Thoracic aorta (tissue), 2 donors: ENCODE measurements at regions not wholly inside any gene's neighbourhood (a gene's known extent, or its start where the extent isn't known, plus 50 kb on each side); places are given as distances from the start of the nearest gene placed in this dataset.

Experiments
- ATAC-seq: fragments of 150-250 bp; one replicate; pipeline ENCODE4 v1.8.0; 2017; ENCODE audit warnings: low read depth; ENCODE audit not compliant: insufficient number of reproducible peaks, low FRiP score
- DNase-seq: peaks from one replicate; pipeline ENCODE4 v3.0.0-alpha.2; 2020; ENCODE audit warnings: low spot score
- H3K27ac ChIP-seq, 2 donors: fragments of 200-600 bp; sonication (generic); 1 replicate in 1 of 2; 2 replicates in 1 of 2; pipeline ENCODE4 v1.5.1; 2016; ENCODE audit warnings: mild to moderate bottlenecking in 2 of 2, moderate library complexity in 2 of 2
- H3K27me3 ChIP-seq: fragments of 200-600 bp; sonication (generic); replicated peaks from 2 replicates; pipeline ENCODE4 v1.6.0; 2016; ENCODE audit warnings: mild to moderate bottlenecking; ENCODE audit not compliant: insufficient read depth
- H3K36me3 ChIP-seq: fragments of 200-600 bp; sonication (generic); one replicate; pipeline ENCODE4 v1.5.1; 2016
- H3K4me1 ChIP-seq, 2 donors: fragments of 200-600 bp; sonication (generic); 1 replicate in 1 of 2; 2 replicates in 1 of 2; pipeline versions ENCODE4 v1.5.1 to v1.6.0; 2016; ENCODE audit warnings: low read depth in 2 of 2, mild to moderate bottlenecking in 1 of 2; ENCODE audit not compliant: control insufficient read depth in 1 of 2
- H3K4me3 ChIP-seq: fragments of 200-600 bp; sonication (generic); 2 replicates; pipeline ENCODE4 v1.5.1; 2016; ENCODE audit warnings: mild to moderate bottlenecking
- H3K9me3 ChIP-seq: fragments of 200-600 bp; sonication (generic); 2 replicates; pipeline ENCODE4 v1.5.1; 2016
- TF ChIP-seq, protein P1 (sequence below): fragments of 200-600 bp; sonication (generic); IDR thresholded peaks from one replicate; pipeline ENCODE4 v1.5.1; 2019; ENCODE audit warnings: antibody characterized with exemption

DNA sequence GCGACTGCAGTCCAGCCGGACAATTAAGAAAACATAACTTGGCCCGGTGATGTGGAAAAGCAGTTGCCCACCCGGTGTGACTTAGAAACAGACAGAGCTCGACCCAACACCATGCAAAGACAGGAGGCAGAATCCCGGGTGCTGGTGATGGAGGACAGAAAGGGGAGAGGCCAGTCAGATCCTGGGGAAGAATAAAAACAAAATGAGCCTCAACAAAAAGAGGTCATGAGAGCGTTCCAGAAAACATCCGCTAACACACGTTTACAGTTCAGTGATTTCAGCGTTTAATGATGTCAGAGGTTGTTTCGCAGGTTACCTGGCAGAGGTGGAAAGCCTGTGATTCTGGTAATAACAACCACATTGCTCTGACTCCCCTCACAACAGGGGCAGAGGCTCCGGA lies 111.9 kb downstream of the OSR1 start:
- ATAC-seq (no peak), DNase-seq (no peak)
- H3K36me3 ChIP-seq: no peaks in the 10 kb centered on the region
- H3K4me1 ChIP-seq: no peaks in the 10 kb centered on the region
- no peak overlapping the region for H3K27ac ChIP-seq
- H3K4me3 ChIP-seq: no peak overlapping the region
- TF ChIP-seq, protein P1, sequence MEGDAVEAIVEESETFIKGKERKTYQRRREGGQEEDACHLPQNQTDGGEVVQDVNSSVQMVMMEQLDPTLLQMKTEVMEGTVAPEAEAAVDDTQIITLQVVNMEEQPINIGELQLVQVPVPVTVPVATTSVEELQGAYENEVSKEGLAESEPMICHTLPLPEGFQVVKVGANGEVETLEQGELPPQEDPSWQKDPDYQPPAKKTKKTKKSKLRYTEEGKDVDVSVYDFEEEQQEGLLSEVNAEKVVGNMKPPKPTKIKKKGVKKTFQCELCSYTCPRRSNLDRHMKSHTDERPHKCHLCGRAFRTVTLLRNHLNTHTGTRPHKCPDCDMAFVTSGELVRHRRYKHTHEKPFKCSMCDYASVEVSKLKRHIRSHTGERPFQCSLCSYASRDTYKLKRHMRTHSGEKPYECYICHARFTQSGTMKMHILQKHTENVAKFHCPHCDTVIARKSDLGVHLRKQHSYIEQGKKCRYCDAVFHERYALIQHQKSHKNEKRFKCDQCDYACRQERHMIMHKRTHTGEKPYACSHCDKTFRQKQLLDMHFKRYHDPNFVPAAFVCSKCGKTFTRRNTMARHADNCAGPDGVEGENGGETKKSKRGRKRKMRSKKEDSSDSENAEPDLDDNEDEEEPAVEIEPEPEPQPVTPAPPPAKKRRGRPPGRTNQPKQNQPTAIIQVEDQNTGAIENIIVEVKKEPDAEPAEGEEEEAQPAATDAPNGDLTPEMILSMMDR: no peak
- H3K9me3 ChIP-seq: no peaks in the 10 kb centered on the region
- H3K27me3 ChIP-seq: no peaks in the 10 kb centered on the region

DNA sequence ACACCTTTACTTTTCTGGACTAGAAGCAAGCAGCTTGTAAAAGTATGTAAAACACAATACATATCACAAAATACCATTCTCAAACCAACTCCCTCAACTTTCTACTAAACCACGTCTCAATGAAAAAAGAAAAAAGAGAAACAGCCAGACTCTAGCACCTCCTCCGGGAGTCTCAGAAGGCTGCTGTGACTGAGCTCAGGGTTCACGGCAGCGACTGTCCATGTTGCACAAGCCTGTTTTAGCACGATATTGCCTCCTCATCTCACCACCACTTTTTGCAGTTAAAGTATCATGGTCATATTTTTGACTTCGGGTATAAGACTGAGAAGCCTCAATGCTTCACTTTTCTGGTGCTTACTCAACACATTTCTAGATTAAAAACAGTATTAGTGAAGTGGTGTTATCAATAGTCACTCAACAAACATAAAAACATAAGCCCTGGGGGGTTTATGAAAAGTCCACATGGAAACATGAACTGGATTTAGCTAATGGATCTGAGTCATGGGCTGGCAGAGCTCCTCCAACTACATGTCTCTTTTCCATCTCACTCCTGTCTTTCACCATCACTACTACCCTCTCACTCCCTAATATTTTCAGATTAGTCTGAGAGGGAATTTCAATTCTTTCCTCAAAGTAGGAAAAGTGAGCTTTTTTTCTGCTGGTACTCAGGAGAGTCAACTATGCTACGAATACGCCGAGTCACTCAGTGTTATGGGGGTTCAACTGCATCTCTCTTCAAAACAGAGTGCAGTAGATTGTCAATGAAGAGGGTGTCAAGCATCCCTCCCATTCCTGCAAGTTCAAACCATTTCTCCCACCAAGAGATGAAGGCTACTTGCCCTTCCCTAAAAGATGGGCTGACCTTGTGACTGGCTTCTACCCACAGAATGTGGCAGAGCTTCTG lies 113.7 kb downstream of the OSR1 start:
- Histone ChIP-seq H3K27ac (no peak overlapping the region), H3K4me3 (no peak overlapping the region)
- ATAC-seq: no peak

DNA sequence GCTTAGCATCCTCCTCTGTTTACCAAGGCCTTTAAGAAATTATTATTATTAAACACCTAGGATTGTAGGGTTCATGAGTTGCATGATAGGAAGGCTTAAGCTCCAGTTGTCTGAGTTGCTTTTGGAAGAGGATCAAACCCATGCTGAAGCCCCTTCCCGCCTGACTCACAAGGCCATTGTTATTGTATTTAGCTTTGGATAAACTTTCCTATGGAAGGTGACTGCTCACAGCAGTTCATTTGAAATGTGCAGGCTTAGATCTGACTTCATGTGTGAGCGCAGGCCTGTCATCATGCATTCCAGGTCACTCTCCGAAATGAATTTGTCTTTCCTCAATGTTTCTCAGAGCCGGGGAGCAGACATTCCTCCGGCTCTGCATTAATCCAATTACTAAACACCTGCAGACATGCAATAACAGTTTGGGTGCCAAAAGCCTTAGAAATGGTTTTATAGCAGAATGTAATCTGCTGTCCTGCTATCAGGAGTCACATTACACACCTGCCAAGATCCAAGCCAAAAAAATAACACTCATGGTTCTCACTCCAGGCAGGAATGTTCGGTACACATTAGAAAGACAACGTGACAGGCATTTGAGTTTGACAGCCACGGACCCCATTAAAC lies 119.9 kb downstream of the OSR1 start:
- Histone ChIP-seq H3K4me1 (no peaks in the 10 kb centered on the region), H3K27me3 (no peaks in the 10 kb centered on the region), H3K36me3 (no peaks in the 10 kb centered on the region), H3K4me3 (no peak overlapping the region), H3K9me3 (no peaks in the 10 kb centered on the region), H3K27ac (no peak overlapping the region)
- ATAC-seq: no peak
- TF ChIP-seq, protein P1: no peak
- DNase-seq: no peak

More for the DNA sequence above, 113.7 kb downstream of the OSR1 start:
- Histone ChIP-seq H3K9me3 (no peaks in the 10 kb centered on the region), H3K36me3 (no peaks in the 10 kb centered on the region), H3K4me1 (no peaks in the 10 kb centered on the region), H3K27me3 (no peaks in the 10 kb centered on the region)
- TF ChIP-seq, protein P1: no peak
- no peak for DNase-seq

DNA sequence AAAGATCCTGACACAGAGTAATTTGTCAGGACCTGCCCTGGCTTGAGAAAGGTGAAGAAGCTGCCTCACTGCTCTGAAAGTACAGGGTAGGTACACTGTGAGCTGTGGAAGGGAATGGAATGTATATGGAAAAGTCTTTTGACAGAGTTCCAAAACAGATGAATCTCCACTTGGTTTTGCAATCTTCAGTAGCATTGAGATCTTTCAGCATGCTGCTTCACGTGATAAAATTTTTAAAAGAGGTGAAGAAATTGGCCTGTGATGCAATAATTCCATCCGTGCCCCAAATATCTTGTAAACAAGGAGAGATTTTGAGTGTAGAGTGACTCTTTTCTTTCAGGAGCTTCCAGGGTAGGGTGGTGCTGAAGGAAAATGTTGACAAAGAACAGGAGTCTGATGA lies 123.1 kb downstream of the OSR1 start:
- no peaks in the 10 kb centered on the region for H3K9me3 ChIP-seq
- DNase-seq (no peak), ATAC-seq (no peak)
- no peaks in the 10 kb centered on the region for H3K36me3 ChIP-seq
- H3K27ac ChIP-seq: no peak overlapping the region
- H3K4me3 ChIP-seq: no peak overlapping the region
- no peaks in the 10 kb centered on the region for H3K4me1 ChIP-seq
- no peaks in the 10 kb centered on the region for H3K27me3 ChIP-seq
- TF ChIP-seq, protein P1: no peak

DNA sequence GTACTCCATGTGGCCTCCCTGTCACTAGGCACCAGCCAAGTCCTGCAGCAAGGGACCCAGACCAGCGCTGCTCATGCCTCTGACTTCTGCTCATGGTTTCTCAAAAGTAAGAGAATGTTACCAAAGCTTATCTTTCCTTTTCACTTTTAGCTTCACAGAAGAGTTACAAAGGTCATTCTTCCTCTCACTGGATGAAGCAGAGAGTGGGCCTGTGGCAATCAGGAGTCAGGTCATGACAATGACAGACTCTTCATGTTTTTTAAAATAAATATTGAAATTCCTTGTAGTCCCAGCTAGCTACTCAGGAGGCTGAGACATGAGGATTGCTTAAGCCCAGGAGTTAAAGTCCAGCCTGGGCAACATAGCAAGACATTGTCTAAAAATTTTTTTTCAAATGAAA lies 126.1 kb downstream of the OSR1 start:
- no peak for ATAC-seq

More for the DNA sequence above, 126.1 kb downstream of the OSR1 start:
- Histone ChIP-seq H3K27ac (no peak overlapping the region), H3K4me3 (no peak overlapping the region), H3K9me3 (no peaks in the 10 kb centered on the region), H3K4me1 (peaks cover 0 to 9% of the 10 kb centered on the region in 2 donors), H3K36me3 (no peaks in the 10 kb centered on the region), H3K27me3 (no peaks in the 10 kb centered on the region)
- no peak for DNase-seq
- TF ChIP-seq, protein P1: no peak
